ENCODE measurements at regions not wholly inside any gene's neighbourhood (a gene's known extent, or its start where the extent isn't known, plus 50 kb on each side); places are given as distances from the start of the nearest gene placed in this dataset.
"Not testable (repeated sequence)": the region's sequence is repeated elsewhere in the genome, so short reads cannot be mapped to it uniquely, and the experiment has no call there.

DNA sequence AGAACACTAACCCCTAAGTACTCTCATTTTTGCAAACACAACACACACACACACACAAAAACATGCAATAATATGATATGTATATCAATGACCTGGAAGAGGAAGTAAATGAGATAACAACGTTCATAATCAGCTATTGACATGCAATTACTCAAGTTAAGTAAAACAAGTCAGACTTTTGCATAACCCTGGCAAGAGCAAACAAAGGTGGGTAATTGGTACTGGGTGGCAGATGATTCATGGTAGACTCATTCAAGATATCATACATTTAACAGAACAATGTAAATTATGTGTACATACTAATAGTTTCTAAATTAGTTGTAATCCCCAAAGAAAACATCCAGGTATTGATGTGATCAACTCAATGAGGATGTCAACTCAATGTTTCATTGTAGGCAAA, 508.8 kb downstream of the DACH1 start:
- Histone ChIP-seq H2AFZ (ENCODE audit: low read depth, low read length) (no peak overlapping the region), H3K27ac (ENCODE audit: low read length) (no peak overlapping the region), H4K20me1 (ENCODE audit: insufficient read depth, low read length) (no peaks in the 10 kb centered on the region), H3K4me3 (ENCODE audit: low read depth in 1 of 2, low read length in 2 of 2) (no peak overlapping the region), H3K9ac (ENCODE audit: low read depth, low read length) (no peak overlapping the region), H3K79me2 (ENCODE audit: insufficient read depth, low read length) (no peaks in the 10 kb centered on the region), H3K27me3 (ENCODE audit: insufficient read depth, low read length, poor library complexity) (no peaks in the 10 kb centered on the region), H3K36me3 (ENCODE audit: insufficient read depth, low read length) (no peaks in the 10 kb centered on the region), H3K9me3 (ENCODE audit: insufficient read depth, low read length, severe bottlenecking) (no peaks in the 10 kb centered on the region), H3K4me1 (ENCODE audit: insufficient read depth, low read length) (no peaks in the 10 kb centered on the region), H3K4me2 (ENCODE audit: insufficient read depth, low read length) (no peak overlapping the region)
- DNase-seq (no peak), ATAC-seq (ENCODE audit: insufficient read depth, low read depth) (no peak)
- TF ChIP-seq EZH2 (IDR thresholded peaks at IDR 0.05; ENCODE audit: borderline replicate concordance, low read depth, low read length, severe bottlenecking) = no peak
- TF ChIP-seq, protein P1, sequence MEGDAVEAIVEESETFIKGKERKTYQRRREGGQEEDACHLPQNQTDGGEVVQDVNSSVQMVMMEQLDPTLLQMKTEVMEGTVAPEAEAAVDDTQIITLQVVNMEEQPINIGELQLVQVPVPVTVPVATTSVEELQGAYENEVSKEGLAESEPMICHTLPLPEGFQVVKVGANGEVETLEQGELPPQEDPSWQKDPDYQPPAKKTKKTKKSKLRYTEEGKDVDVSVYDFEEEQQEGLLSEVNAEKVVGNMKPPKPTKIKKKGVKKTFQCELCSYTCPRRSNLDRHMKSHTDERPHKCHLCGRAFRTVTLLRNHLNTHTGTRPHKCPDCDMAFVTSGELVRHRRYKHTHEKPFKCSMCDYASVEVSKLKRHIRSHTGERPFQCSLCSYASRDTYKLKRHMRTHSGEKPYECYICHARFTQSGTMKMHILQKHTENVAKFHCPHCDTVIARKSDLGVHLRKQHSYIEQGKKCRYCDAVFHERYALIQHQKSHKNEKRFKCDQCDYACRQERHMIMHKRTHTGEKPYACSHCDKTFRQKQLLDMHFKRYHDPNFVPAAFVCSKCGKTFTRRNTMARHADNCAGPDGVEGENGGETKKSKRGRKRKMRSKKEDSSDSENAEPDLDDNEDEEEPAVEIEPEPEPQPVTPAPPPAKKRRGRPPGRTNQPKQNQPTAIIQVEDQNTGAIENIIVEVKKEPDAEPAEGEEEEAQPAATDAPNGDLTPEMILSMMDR (IDR thresholded peaks at IDR 0.05; ENCODE audit: borderline replicate concordance, extremely low read depth, low read length, poor library complexity, severe bottlenecking) = no peak

DNA sequence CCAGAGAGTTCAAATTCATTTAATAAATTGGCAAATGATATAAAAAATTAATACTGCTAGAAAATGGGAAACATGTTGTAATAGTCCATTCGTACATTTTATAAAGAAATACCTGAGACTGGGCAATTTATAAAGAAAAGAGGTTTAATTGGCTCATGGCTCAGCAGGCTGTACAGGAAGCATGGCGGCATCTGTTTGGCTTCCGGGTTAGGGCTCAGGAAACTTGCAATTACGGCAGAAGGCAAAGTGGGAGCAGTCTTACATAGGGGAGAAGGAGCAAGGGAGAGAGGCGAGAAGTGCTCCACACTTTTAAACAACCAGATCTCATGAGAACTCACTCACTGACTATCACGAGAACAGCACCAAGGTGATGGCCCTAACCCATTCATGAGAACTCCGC, 512.0 kb downstream of the DACH1 start:
- Histone ChIP-seq H3K9me3 (ENCODE audit: insufficient read depth, low read length, severe bottlenecking) (no peaks in the 10 kb centered on the region), H3K27me3 (ENCODE audit: insufficient read depth, low read length, poor library complexity) (no peaks in the 10 kb centered on the region), H3K36me3 (ENCODE audit: insufficient read depth, low read length) (no peaks in the 10 kb centered on the region), H4K20me1 (ENCODE audit: insufficient read depth, low read length) (no peaks in the 10 kb centered on the region), H3K9ac (ENCODE audit: low read depth, low read length) (no peak overlapping the region), H3K27ac (ENCODE audit: low read length) (no peak overlapping the region), H2AFZ (ENCODE audit: low read depth, low read length) (no peak overlapping the region), H3K4me3 (ENCODE audit: low read depth in 1 of 2, low read length in 2 of 2) (no peak overlapping the region), H3K4me1 (ENCODE audit: insufficient read depth, low read length) (no peaks in the 10 kb centered on the region), H3K4me2 (ENCODE audit: insufficient read depth, low read length) (no peak overlapping the region), H3K79me2 (ENCODE audit: insufficient read depth, low read length) (no peaks in the 10 kb centered on the region)
- no peak for DNase-seq
- no peak for ATAC-seq (ENCODE audit: insufficient read depth, low read depth)
- no peak for TF ChIP-seq EZH2 (IDR thresholded peaks at IDR 0.05; ENCODE audit: borderline replicate concordance, low read depth, low read length, severe bottlenecking)
- TF ChIP-seq, protein P1 (IDR thresholded peaks at IDR 0.05; ENCODE audit: borderline replicate concordance, extremely low read depth, low read length, poor library complexity, severe bottlenecking) = no peak

DNA sequence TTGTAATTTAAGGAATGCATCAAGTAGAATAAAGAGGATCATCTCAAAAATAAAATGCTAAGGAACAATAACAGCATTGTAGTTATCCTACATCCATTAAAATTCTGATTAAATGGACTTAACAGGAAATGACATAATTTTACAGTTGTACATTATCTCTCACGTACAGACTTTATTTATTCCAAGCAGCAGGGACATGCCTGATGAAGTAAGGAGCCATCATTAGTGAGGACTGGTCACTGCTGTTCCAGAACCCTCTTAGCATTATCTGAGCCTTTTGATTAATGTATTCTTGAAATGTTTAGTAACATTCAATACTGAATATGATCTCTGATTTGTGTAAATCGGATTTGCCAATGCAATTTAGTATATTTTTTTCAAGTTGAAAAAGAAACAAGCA, 516.1 kb downstream of the DACH1 start:
- H3K79me2 ChIP-seq (ENCODE audit: insufficient read depth, low read length) = no peaks in the 10 kb centered on the region
- no peaks in the 10 kb centered on the region for H3K4me1 ChIP-seq (ENCODE audit: insufficient read depth, low read length)
- ATAC-seq (ENCODE audit: insufficient read depth, low read depth) (no peak), DNase-seq (no peak)
- H3K4me3 ChIP-seq (ENCODE audit: low read depth in 1 of 2, low read length in 2 of 2) = no peak overlapping the region
- no peaks in the 10 kb centered on the region for H3K36me3 ChIP-seq (ENCODE audit: insufficient read depth, low read length)
- H3K4me2 ChIP-seq (ENCODE audit: insufficient read depth, low read length) = no peak overlapping the region
- H3K9ac ChIP-seq (ENCODE audit: low read depth, low read length) = no peak overlapping the region
- H3K27me3 ChIP-seq (ENCODE audit: insufficient read depth, low read length, poor library complexity) = no peaks in the 10 kb centered on the region
- no peaks in the 10 kb centered on the region for H4K20me1 ChIP-seq (ENCODE audit: insufficient read depth, low read length)
- H3K27ac ChIP-seq (ENCODE audit: low read length) = no peak overlapping the region
- TF ChIP-seq, protein P1 (IDR thresholded peaks at IDR 0.05; ENCODE audit: borderline replicate concordance, extremely low read depth, low read length, poor library complexity, severe bottlenecking) = no peak
- no peak for TF ChIP-seq EZH2 (IDR thresholded peaks at IDR 0.05; ENCODE audit: borderline replicate concordance, low read depth, low read length, severe bottlenecking)
- H3K9me3 ChIP-seq (ENCODE audit: insufficient read depth, low read length, severe bottlenecking) = no peaks in the 10 kb centered on the region
- H2AFZ ChIP-seq (ENCODE audit: low read depth, low read length) = no peak overlapping the region

DNA sequence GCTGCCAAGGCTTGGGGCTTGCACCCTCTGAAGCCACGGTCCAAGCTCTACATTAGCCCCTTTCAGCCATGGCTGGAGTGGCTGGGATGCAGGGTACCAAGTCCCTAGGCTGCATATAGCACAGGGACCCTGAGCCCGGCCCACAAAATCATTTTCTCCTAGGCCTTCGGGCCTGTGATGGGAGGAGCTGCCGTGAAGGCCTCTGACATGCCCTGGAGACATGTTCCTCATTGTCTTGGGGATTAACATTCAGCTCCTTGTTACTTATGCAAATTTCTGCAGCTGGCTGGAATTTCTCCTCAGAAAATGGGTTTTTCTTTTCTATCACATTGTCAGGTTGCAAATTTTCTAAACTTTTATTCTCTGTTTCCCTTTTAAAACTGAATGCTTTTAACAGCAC, 521.1 kb downstream of the DACH1 start:
- H3K36me3 ChIP-seq (ENCODE audit: insufficient read depth, low read length); H3K4me2 ChIP-seq (ENCODE audit: insufficient read depth, low read length); H2AFZ ChIP-seq (ENCODE audit: low read depth, low read length); H3K79me2 ChIP-seq (ENCODE audit: insufficient read depth, low read length); H3K9me3 ChIP-seq (ENCODE audit: insufficient read depth, low read length, severe bottlenecking); H3K4me3 ChIP-seq (ENCODE audit: low read depth in 1 of 2, low read length in 2 of 2); H3K9ac ChIP-seq (ENCODE audit: low read depth, low read length); ATAC-seq (ENCODE audit: insufficient read depth, low read depth); H4K20me1 ChIP-seq (ENCODE audit: insufficient read depth, low read length); DNase-seq; H3K27me3 ChIP-seq (ENCODE audit: insufficient read depth, low read length, poor library complexity); H3K27ac ChIP-seq (ENCODE audit: low read length); H3K4me1 ChIP-seq (ENCODE audit: insufficient read depth, low read length): not testable (repeated sequence)

All from DND-41 (cell line).